ENCODE measurements at regions not wholly inside any gene's neighbourhood (a gene's known extent, or its start where the extent isn't known, plus 50 kb on each side); places are given as distances from the start of the nearest gene placed in this dataset.

GRCh38 chr4:18458465-18458864, 436.9 kb upstream of the LCORL start:
- TF ChIP-seq CTCF (conservative IDR thresholded peaks at IDR 0.05; ENCODE audit: low read depth, low read length) (no peak), EZH2 (IDR thresholded peaks at IDR 0.05; ENCODE audit: borderline replicate concordance, low read depth, low read length, poor library complexity, severe bottlenecking) (no peak)
